DND-41 (cell line): ENCODE measurements at regions not wholly inside any gene's neighbourhood (a gene's known extent, or its start where the extent isn't known, plus 50 kb on each side); places are given as distances from the start of the nearest gene placed in this dataset.

Experiments used
- EZH2 ChIP-seq: IDR thresholded peaks from 3 replicates; pipeline ENCODE4 v1.6.1; 2012; ENCODE audit warnings: borderline replicate concordance, low read depth, mild to moderate bottlenecking, moderate library complexity, low read length, inconsistent platforms; ENCODE audit not compliant: severe bottlenecking
- TF ChIP-seq, protein P1 (sequence below): IDR thresholded peaks from 2 replicates; pipeline ENCODE4 v1.5.1; 2012; ENCODE audit warnings: borderline replicate concordance, low read length, moderate library complexity, mild to moderate bottlenecking; ENCODE audit not compliant: poor library complexity, severe bottlenecking; ENCODE audit errors: extremely low read depth

- TF ChIP-seq, protein P1, sequence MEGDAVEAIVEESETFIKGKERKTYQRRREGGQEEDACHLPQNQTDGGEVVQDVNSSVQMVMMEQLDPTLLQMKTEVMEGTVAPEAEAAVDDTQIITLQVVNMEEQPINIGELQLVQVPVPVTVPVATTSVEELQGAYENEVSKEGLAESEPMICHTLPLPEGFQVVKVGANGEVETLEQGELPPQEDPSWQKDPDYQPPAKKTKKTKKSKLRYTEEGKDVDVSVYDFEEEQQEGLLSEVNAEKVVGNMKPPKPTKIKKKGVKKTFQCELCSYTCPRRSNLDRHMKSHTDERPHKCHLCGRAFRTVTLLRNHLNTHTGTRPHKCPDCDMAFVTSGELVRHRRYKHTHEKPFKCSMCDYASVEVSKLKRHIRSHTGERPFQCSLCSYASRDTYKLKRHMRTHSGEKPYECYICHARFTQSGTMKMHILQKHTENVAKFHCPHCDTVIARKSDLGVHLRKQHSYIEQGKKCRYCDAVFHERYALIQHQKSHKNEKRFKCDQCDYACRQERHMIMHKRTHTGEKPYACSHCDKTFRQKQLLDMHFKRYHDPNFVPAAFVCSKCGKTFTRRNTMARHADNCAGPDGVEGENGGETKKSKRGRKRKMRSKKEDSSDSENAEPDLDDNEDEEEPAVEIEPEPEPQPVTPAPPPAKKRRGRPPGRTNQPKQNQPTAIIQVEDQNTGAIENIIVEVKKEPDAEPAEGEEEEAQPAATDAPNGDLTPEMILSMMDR, result no peak
- no peak for TF ChIP-seq EZH2
These were observed 810.3 kb upstream of the CRIM1 start for GRCh38 chr2:35545301-35545700.
